Upper lobe of left lung (tissue), 6 donors: ENCODE measurements at regions not wholly inside any gene's neighbourhood (a gene's known extent, or its start where the extent isn't known, plus 50 kb on each side); places are given as distances from the start of the nearest gene placed in this dataset.

Experiments used
- ATAC-seq, 2 donors: fragments of 200-7000 bp; cut with Tn5 transposase; one replicate each; pipeline ENCODE4 v1.9.1; 2022; ENCODE audit warnings: mild to moderate bottlenecking in 2 of 2, moderate library complexity in 2 of 2; ENCODE audit not compliant: low FRiP score in 2 of 2
- DNase-seq, 2 donors: peaks; one replicate each; pipeline ENCODE4 v3.0.0-alpha.2; 2019 to 2020
- H3K27ac ChIP-seq, 4 donors: fragments of 200-600 bp; sonication (generic); one replicate each; pipeline ENCODE4 v1.5.1; 2016 to 2019
- H3K27me3 ChIP-seq, 4 donors: fragments of 200-600 bp; sonication (generic); one replicate each; pipeline ENCODE4 v1.5.1; 2017 to 2019
- H3K36me3 ChIP-seq, 4 donors: fragments of 200-600 bp; sonication (generic); one replicate each; pipeline ENCODE4 v1.5.1; 2016 to 2019
- H3K4me1 ChIP-seq, 4 donors: fragments of 200-600 bp; sonication (generic); one replicate each; pipeline ENCODE4 v1.5.1; 2018 to 2019
- H3K4me3 ChIP-seq, 4 donors: fragments of 200-600 bp; sonication (generic); one replicate each; pipeline ENCODE4 v1.5.1; 2017 to 2019; ENCODE audit warnings: mild to moderate bottlenecking in 2 of 4, moderate library complexity in 1 of 4
- H3K9me3 ChIP-seq, 4 donors: fragments of 200-600 bp; sonication (generic); one replicate each; pipeline ENCODE4 v1.5.1; 2018 to 2019
- EP300 ChIP-seq, 4 donors: sonication (generic); formaldehyde crosslinking; IDR thresholded peaks; one replicate each; pipeline ENCODE4 v1.5.1; 2017; ENCODE audit warnings: antibody characterized with exemption in 4 of 4, control low read depth in 2 of 4
- POLR2A ChIP-seq, 4 donors: fragments of 450-650 bp; IDR thresholded peaks; one replicate each; pipeline ENCODE4 v1.5.1; 2016 to 2017; ENCODE audit warnings: antibody characterized with exemption in 4 of 4, mild to moderate bottlenecking in 2 of 4
- POLR2AphosphoS5 ChIP-seq, 2 donors: sonication (generic); formaldehyde crosslinking; IDR thresholded peaks; one replicate each; pipeline ENCODE4 v1.5.1; 2017; ENCODE audit warnings: antibody characterized with exemption in 2 of 2
- WGBS, 2 donors: methylation state at CpG; one replicate each; pipeline ENCODE4 v1.1.5; 2017 to 2018; 5-methylcytosine and 5-hydroxymethylcytosine counted together
- TF ChIP-seq, protein P1 (sequence below), 6 experiments: fragments of 450-650 bp in 4 of 6; fragments of 200-600 bp in 2 of 6; sonication (generic) in 2 of 6; IDR thresholded peaks; one replicate each; pipeline ENCODE4 v1.5.1; 2016 to 2019; ENCODE audit warnings: antibody characterized with exemption in 6 of 6
- donor health status: DM: no; HTN: no; CAD: no; lungs with moderate emphysema.
- donor health status: DM: no; HTN: yes; CAD: no; lungs with severe emphysema.

DNA sequence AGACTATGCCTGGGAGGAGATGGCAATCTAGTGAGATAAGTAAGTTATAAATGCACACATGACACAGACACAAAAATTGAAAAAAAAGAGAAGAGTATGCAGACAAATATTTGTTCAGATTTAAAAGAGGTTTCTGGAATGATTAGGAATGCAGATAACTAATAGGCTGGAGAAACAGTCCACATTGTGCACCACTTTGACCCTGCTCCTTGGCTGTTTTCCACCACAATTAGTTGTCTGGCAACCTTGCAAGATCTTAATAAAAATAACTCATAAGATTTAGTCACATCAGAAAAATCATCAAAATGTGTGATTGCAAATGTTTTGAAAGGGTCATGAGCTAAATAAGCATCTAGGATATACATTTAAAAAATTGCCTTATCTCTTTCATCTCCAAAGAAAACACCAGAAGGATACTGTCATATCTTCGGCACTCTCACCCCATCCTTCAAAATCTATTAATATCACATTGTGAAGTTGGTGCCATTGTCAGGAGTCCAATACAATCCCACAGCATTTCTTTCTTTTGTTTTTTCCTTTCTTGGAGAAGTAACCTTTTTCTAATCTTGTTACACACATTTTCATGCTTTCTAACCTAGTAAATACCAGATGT, 153.7 kb upstream of the KCNMB2 start:
- no peak overlapping the region for H3K27ac ChIP-seq
- DNase-seq, result no peak
- 36 to 55% methylated on average over 1 of the region's 1 CpG for whole genome bisulfite sequencing, 2 donors
- H3K4me1 ChIP-seq, result peaks cover 0 to 2% (median 0%) of the 10 kb centered on the region in 4 donors
- H3K36me3 ChIP-seq, result no peaks in the 10 kb centered on the region
- H3K27me3 ChIP-seq, result no peaks in the 10 kb centered on the region
- no peak for ATAC-seq
- no peak for TF ChIP-seq POLR2AphosphoS5 (IDR thresholded peaks at IDR 0.05)
- TF ChIP-seq EP300 (IDR thresholded peaks at IDR 0.05), result no peak
- TF ChIP-seq, protein P1, sequence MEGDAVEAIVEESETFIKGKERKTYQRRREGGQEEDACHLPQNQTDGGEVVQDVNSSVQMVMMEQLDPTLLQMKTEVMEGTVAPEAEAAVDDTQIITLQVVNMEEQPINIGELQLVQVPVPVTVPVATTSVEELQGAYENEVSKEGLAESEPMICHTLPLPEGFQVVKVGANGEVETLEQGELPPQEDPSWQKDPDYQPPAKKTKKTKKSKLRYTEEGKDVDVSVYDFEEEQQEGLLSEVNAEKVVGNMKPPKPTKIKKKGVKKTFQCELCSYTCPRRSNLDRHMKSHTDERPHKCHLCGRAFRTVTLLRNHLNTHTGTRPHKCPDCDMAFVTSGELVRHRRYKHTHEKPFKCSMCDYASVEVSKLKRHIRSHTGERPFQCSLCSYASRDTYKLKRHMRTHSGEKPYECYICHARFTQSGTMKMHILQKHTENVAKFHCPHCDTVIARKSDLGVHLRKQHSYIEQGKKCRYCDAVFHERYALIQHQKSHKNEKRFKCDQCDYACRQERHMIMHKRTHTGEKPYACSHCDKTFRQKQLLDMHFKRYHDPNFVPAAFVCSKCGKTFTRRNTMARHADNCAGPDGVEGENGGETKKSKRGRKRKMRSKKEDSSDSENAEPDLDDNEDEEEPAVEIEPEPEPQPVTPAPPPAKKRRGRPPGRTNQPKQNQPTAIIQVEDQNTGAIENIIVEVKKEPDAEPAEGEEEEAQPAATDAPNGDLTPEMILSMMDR (IDR thresholded peaks at IDR 0.05), result no peak
- TF ChIP-seq POLR2A (IDR thresholded peaks at IDR 0.05), result no peak
- no peak overlapping the region for H3K4me3 ChIP-seq
- no peaks in the 10 kb centered on the region for H3K9me3 ChIP-seq

DNA sequence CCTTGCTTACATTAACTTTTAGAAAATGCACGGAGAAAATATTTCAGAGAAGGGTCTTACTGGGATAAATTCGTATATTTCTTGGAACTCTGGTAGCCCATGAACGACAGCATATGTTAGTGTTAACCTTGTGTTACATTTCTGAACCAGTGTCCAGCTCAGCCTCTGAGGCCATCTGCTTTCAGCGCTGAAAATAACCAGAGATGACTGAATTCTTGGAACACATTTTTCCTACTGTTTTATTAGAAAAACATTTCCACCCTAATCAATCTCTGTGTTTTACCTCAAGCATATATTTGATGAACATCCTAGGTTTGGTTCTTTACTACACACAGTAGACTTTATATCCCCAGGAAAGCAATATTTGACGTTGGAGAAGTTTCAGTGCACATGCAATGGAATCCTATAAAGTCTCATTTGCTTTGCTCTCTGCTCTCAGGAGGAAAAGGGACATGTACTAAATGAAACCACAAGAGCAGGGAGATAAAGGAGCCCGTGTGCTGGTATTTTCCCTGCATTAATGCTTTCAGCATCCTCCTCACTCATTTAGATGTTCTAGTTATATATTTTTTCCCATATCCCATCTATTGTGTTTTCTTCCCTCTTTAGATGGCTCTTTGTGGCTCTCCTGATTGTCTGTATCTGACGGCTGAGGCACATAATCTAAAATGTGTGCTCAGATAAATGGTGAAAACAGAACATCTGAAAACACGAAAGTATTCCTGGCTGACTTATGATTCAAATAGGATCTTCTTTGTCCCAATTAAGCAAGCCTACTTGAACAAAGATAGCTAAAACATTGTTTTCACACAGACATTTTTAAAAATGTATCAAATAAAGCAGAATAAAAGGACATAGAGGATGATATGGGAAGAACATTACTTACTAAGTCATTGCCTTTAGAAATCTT, 151.7 kb upstream of the KCNMB2 start:
- TF ChIP-seq, protein P1 (IDR thresholded peaks at IDR 0.05), result no peak
- TF ChIP-seq POLR2A (IDR thresholded peaks at IDR 0.05) (no peak), POLR2AphosphoS5 (IDR thresholded peaks at IDR 0.05) (no peak), EP300 (IDR thresholded peaks at IDR 0.05) (no peak)
- H3K27ac ChIP-seq, result peak overlapping the region in 1 of 4 donors; percentile 32
- DNase-seq, result no peak
- no peaks in the 10 kb centered on the region for H3K36me3 ChIP-seq
- H3K4me3 ChIP-seq, result no peak overlapping the region
- ATAC-seq, result peak in 1 of 2 donors; percentile 14
- WGBS, 2 donors, result 65 to 70% methylated on average over 8 of the region's 8 CpGs
- H3K4me1 ChIP-seq, result peaks cover 0 to 2% (median 0%) of the 10 kb centered on the region in 4 donors
- H3K9me3 ChIP-seq, result no peaks in the 10 kb centered on the region
- no peaks in the 10 kb centered on the region for H3K27me3 ChIP-seq

DNA sequence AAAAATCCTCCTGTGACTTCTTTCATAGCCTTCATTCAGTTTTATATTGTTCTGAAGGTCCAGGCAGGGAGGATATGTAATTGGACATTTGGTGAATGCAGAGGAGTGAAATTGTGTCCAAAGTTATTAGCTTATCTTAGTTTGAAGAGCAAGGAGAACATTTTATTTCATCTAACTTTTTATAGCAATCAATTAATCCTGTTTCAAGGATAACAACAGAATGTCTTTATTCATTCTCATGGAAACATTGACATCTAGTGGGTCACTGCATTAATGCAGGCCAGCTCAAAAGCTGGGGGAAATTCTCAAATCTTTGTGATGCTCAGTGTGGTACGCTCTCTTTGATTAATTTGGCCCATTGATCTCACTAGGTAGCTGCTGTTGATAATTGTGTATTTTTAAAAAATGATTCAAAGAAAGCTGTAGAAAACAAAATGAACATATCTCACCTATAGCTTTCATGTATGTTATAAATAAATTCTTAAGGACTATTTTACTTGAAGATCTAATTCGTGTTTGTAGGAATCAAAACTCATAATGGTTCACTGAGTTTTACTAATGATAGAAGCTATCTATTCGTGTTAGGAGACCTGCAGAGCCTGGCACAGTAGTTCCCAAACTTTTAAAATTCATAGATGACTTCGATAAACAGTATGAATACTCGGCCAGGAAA, 150.8 kb upstream of the KCNMB2 start:
- WGBS, 2 donors, result 52 to 60% methylated on average over 5 of the region's 5 CpGs
- Histone ChIP-seq H3K27ac (no peak overlapping the region), H3K27me3 (no peaks in the 10 kb centered on the region), H3K36me3 (no peaks in the 10 kb centered on the region), H3K4me3 (no peak overlapping the region), H3K9me3 (no peaks in the 10 kb centered on the region), H3K4me1 (peaks cover 0 to 2% (median 0%) of the 10 kb centered on the region in 4 donors)
- ATAC-seq (peak in 1 of 2 donors; percentile 85), DNase-seq (no peak)
- TF ChIP-seq, protein P1 (IDR thresholded peaks at IDR 0.05), result peak; percentile 72 to 88 (median 83)
- TF ChIP-seq POLR2AphosphoS5 (IDR thresholded peaks at IDR 0.05), result no peak

DNA sequence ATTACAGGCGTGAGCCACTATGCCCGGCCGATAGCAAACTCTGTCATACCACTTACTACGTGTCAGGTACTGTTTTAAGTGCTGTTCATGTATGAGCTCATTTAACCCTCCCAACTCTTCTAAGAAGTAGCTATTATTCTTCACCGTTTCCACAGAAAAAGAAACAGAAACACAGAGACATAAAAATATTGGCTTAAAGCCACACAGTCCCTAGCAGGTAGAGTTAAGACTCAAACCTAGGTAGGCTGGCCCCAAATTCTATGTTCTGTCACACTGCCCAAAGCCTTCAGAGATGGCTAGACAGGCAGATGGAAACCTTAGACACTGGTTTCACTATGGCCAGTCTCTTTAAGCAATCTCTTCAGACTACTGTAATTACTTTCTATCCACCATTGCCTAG, 149.8 kb upstream of the KCNMB2 start:
- DNase-seq, result no peak
- no peak overlapping the region for H3K27ac ChIP-seq
- 74 to 78% methylated on average over 5 of the region's 5 CpGs for WGBS, 2 donors
- TF ChIP-seq, protein P1 (IDR thresholded peaks at IDR 0.05), result no peak
- no peak for TF ChIP-seq POLR2AphosphoS5 (IDR thresholded peaks at IDR 0.05)
- no peak for TF ChIP-seq POLR2A (IDR thresholded peaks at IDR 0.05)
- no peak for TF ChIP-seq EP300 (IDR thresholded peaks at IDR 0.05)
- no peak overlapping the region for H3K4me3 ChIP-seq
- H3K36me3 ChIP-seq, result no peaks in the 10 kb centered on the region
- ATAC-seq, result no peak
- H3K9me3 ChIP-seq, result no peaks in the 10 kb centered on the region
- H3K4me1 ChIP-seq, result peaks cover 0 to 2% (median 0%) of the 10 kb centered on the region in 4 donors
- H3K27me3 ChIP-seq, result no peaks in the 10 kb centered on the region
